HUES6 (cell line): ENCODE measurements at regions not wholly inside any gene's neighbourhood (a gene's known extent, or its start where the extent isn't known, plus 50 kb on each side); places are given as distances from the start of the nearest gene placed in this dataset.

Source experiments
- H3K27ac ChIP-seq: 2 replicates; pipeline ENCODE4 v1.7.0; 2013; ENCODE audit warnings: low read depth, mild to moderate bottlenecking, low read length, inconsistent platforms
- H3K27me3 ChIP-seq: 2 replicates; pipeline ENCODE4 v1.6.1; 2013; ENCODE audit warnings: low read length; ENCODE audit not compliant: control insufficient read depth, insufficient read depth
- H3K36me3 ChIP-seq: 2 replicates; pipeline ENCODE4 v1.6.1; 2013; ENCODE audit warnings: low read length; ENCODE audit not compliant: control insufficient read depth, insufficient read depth
- H3K4me1 ChIP-seq: 2 replicates; pipeline ENCODE4 v1.6.1; 2013; ENCODE audit warnings: low read length; ENCODE audit not compliant: control insufficient read depth, insufficient read depth
- H3K4me3 ChIP-seq: 2 replicates; pipeline ENCODE4 v1.5.1; 2013; ENCODE audit warnings: low read depth, low read length
- H3K9ac ChIP-seq: one replicate; pipeline ENCODE4 v1.6.1; 2013; ENCODE audit warnings: mild to moderate bottlenecking, low read length
- H3K9me3 ChIP-seq: 2 replicates; pipeline ENCODE4 v1.6.1; 2013; ENCODE audit warnings: low read depth, low read length; ENCODE audit not compliant: control insufficient read depth, insufficient read depth

DNA sequence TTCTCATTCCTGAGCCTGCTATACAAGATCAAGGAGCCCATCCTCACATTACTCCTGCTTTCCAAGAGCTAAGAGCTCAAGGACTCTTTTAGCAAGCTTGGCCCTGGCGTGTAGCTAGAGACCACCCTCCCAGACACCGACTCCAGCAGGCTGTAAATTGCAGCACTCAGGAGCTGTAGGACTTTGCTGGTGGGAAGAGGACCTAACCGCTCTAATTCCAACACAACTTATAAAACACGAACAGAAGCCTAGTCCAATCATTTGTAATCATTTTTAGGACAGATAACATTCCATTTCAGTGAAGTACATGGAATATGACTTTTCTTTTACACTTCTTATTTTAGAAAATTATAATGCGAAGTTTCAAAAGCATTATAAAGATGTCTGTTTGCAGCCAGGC lies 219.9 kb downstream of the NXNL2 start:
- Histone ChIP-seq H3K27me3 (no peaks in the 10 kb centered on the region), H3K27ac (no peak overlapping the region), H3K4me1 (peaks cover 3% of the 10 kb centered on the region; the same call in 1 of the 2 replicates), H3K9ac (no peak overlapping the region), H3K36me3 (no peaks in the 10 kb centered on the region), H3K9me3 (peaks cover 16% of the 10 kb centered on the region), H3K4me3 (no peak overlapping the region)

DNA sequence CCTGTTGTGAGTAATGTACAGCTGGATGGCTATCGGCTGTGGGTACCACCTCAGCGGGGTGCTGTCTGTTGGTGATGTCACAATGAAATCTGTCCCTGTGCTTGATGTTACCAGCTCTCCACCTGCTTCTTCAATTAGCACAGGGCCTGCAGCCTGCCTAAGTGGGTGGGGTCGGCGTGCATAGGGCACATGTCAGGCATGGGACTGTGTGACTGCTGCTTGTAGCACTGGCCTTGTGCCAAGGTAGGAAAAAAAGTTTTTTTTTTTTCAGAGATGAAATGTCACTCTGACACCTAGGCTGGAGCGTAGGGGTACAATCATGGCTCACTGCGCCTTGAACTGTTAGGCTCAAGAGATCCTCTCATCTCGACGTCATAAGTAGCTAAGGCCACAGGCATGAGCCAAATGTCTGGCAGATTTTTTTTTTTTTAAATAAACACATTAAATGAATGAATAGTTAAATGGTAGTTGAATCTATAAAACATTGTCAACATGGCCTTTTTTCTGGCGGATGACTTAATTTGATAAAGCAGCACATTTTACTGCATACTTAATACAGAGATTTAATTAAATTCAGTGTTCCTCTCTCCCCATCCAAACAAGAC lies 222.5 kb downstream of the NXNL2 start:
- no peak overlapping the region for H3K9ac ChIP-seq
- no peaks in the 10 kb centered on the region for H3K9me3 ChIP-seq
- H3K4me3 ChIP-seq = no peak overlapping the region
- no peaks in the 10 kb centered on the region for H3K27me3 ChIP-seq
- no peaks in the 10 kb centered on the region for H3K36me3 ChIP-seq
- H3K4me1 ChIP-seq = peaks cover 3% of the 10 kb centered on the region; the same call in 1 of the 2 replicates
- H3K27ac ChIP-seq = no peak overlapping the region

- Histone ChIP-seq H3K9ac (no peak overlapping the region), H3K4me1 (no peaks in the 10 kb centered on the region; the same call in 1 of the 2 replicates), H3K27me3 (no peaks in the 10 kb centered on the region), H3K4me3 (no peak overlapping the region), H3K9me3 (no peaks in the 10 kb centered on the region), H3K27ac (no peak overlapping the region), H3K36me3 (no peaks in the 10 kb centered on the region)
Measured at GRCh38 chr9:88759364-88759763, 224.4 kb downstream of the NXNL2 start.

GRCh38 chr9:88766778-88767503 lies 224.3 kb upstream of the S1PR3 start:
- no peaks in the 10 kb centered on the region for H3K9me3 ChIP-seq
- no peak overlapping the region for H3K4me3 ChIP-seq
- H3K27me3 ChIP-seq = no peaks in the 10 kb centered on the region
- no peak overlapping the region for H3K9ac ChIP-seq
- H3K27ac ChIP-seq = no peak overlapping the region
- no peaks in the 10 kb centered on the region for H3K36me3 ChIP-seq
- no peaks in the 10 kb centered on the region for H3K4me1 ChIP-seq

DNA sequence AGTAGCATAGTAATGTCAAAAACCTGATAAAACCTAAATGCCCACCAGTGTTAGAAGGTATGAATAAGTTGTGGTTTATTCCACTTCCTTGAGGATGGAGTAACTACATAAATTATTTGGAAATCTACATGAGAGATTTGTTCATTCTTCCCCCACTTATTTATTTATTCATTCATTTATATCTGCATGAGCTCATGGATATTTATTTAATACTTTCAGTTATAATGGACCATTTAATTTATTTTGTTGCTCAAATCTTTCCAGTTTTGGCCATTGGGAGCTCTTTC lies 223.8 kb upstream of the S1PR3 start:
- Histone ChIP-seq H3K9me3 (no peaks in the 10 kb centered on the region), H3K27me3 (no peaks in the 10 kb centered on the region), H3K27ac (no peak overlapping the region), H3K9ac (no peak overlapping the region), H3K4me3 (no peak overlapping the region), H3K36me3 (no peaks in the 10 kb centered on the region), H3K4me1 (no peaks in the 10 kb centered on the region)

DNA sequence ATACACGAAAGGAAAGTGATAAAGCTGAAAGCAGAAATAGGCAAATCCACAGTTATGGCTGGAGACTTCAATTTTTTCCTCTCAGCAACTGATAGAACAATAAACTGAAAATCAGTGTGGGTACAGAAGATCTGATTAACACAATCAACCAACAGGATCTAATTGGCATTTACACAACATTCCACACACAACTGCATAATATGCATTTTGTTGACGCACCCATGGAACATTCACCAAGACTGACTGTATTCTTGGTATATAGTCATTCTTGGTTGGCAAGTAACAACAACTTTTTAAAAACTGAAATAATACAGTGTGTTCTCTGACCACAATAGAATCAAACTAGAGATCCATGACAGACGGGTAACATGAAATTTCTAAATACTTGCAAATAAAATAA lies 218.7 kb upstream of the S1PR3 start:
- Histone ChIP-seq H3K4me3 (no peak overlapping the region), H3K27me3 (no peaks in the 10 kb centered on the region), H3K9me3 (no peaks in the 10 kb centered on the region), H3K9ac (no peak overlapping the region), H3K4me1 (peaks cover 4% of the 10 kb centered on the region; the same call in 1 of the 2 replicates), H3K36me3 (no peaks in the 10 kb centered on the region), H3K27ac (no peak overlapping the region)

GRCh38 chr9:88773126-88773525 lies 218.1 kb upstream of the S1PR3 start:
- no peaks in the 10 kb centered on the region for H3K36me3 ChIP-seq
- H3K9ac ChIP-seq = no peak overlapping the region
- no peaks in the 10 kb centered on the region for H3K27me3 ChIP-seq
- H3K9me3 ChIP-seq = no peaks in the 10 kb centered on the region
- H3K4me1 ChIP-seq = peaks cover 4% of the 10 kb centered on the region; the same call in 1 of the 2 replicates
- H3K27ac ChIP-seq = no peak overlapping the region
- no peak overlapping the region for H3K4me3 ChIP-seq

- no peaks in the 10 kb centered on the region for H3K36me3 ChIP-seq
- H3K27me3 ChIP-seq = no peaks in the 10 kb centered on the region
- no peaks in the 10 kb centered on the region for H3K9me3 ChIP-seq
- peaks cover 4% of the 10 kb centered on the region; the same call in 1 of the 2 replicates for H3K4me1 ChIP-seq
- no peak overlapping the region for H3K27ac ChIP-seq
- H3K4me3 ChIP-seq = no peak overlapping the region
- no peak overlapping the region for H3K9ac ChIP-seq
Measured at GRCh38 chr9:88773627-88774244, 217.5 kb upstream of the S1PR3 start.

DNA sequence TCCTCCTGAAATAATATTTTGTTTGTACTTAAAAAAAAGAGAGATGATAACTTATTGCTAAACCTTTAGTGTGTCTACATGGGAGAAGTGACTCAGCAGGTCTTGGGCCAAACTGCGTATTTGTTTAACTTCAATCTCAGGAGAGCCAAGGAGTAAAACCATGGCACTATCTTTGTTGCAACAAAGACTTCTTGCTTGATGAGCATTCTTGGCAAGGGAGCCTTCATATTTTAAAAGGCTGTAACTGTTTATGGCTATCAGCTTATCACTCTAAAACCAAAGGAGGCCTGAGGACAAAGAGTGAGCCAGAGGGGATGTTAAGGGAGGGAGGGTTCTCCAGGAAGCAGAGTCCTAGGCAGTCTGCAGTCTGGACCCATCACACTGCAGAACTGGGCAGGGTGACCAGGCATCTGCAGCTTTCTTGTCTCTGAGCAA lies 216.2 kb upstream of the S1PR3 start:
- H3K27ac ChIP-seq = no peak overlapping the region

DNA sequence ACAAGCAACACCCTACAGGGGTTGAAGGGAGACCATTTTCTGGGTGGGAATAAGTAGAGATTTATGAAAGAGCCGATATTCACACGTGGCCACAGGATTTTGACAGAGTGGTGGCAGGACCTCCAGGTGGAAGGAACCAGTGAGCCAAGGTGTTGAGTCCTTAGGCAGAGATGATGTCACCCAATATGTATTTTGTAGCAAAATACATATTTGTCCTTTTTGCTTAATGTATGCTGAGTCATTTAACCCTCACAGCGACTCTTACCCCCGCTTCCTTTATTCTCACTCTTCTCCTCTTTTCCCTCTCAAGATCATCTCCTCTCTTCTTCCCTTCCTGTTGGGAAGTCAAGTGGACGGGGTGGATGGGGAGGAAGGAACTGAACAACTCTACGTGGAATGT lies 215.7 kb upstream of the S1PR3 start:
- no peaks in the 10 kb centered on the region for H3K9me3 ChIP-seq
- no peak overlapping the region for H3K9ac ChIP-seq
- H3K4me3 ChIP-seq = no peak overlapping the region
- no peaks in the 10 kb centered on the region for H3K36me3 ChIP-seq
- H3K27me3 ChIP-seq = no peaks in the 10 kb centered on the region
- no peak overlapping the region for H3K27ac ChIP-seq
- peaks cover 4% of the 10 kb centered on the region; the same call in 1 of the 2 replicates for H3K4me1 ChIP-seq

More for the DNA sequence above, 216.2 kb upstream of the S1PR3 start:
- Histone ChIP-seq H3K27me3 (no peaks in the 10 kb centered on the region), H3K9me3 (no peaks in the 10 kb centered on the region), H3K4me3 (no peak overlapping the region), H3K4me1 (peaks cover 4% of the 10 kb centered on the region; the same call in 1 of the 2 replicates), H3K36me3 (no peaks in the 10 kb centered on the region), H3K9ac (no peak overlapping the region)

GRCh38 chr9:88775966-88776365 lies 215.3 kb upstream of the S1PR3 start:
- Histone ChIP-seq H3K9me3 (no peaks in the 10 kb centered on the region), H3K4me3 (no peak overlapping the region)

More at GRCh38 chr9:88775966-88776365, 215.3 kb upstream of the S1PR3 start:
- Histone ChIP-seq H3K4me1 (peaks cover 4% of the 10 kb centered on the region; the same call in 1 of the 2 replicates), H3K27ac (no peak overlapping the region), H3K27me3 (no peaks in the 10 kb centered on the region), H3K9ac (no peak overlapping the region), H3K36me3 (no peaks in the 10 kb centered on the region)
